Heart right ventricle (tissue), 16 donors: ENCODE measurements at regions not wholly inside any gene's neighbourhood (a gene's known extent, or its start where the extent isn't known, plus 50 kb on each side); places are given as distances from the start of the nearest gene placed in this dataset.

Source experiments
- ATAC-seq, 8 donors: fragments of 200-7000 bp; cut with Tn5 transposase; one replicate each; pipeline ENCODE4 v1.9.1; 2020; ENCODE audit warnings: mild to moderate bottlenecking in 8 of 8, moderate library complexity in 8 of 8, moderate number of reproducible peaks in 1 of 8
- DNase-seq, 2 donors: peaks; one replicate each; pipeline ENCODE4 v3.0.0-alpha.2; 2020
- H3K27ac ChIP-seq, 10 donors: fragments of 200-600 bp; sonication (generic) in 2 of 10; one replicate each; pipeline versions ENCODE4 v1.5.0 to v1.8.0; 2020 to 2022; ENCODE audit warnings: mild to moderate bottlenecking in 3 of 10
- H3K27me3 ChIP-seq, 7 donors: fragments of 200-600 bp; one replicate each; pipeline ENCODE4 v1.8.0; 2021 to 2022; ENCODE audit warnings: mild to moderate bottlenecking in 2 of 7
- H3K36me3 ChIP-seq, 9 donors: fragments of 200-600 bp; sonication (generic) in 1 of 9; one replicate each; pipeline versions ENCODE4 v1.5.0 to v1.8.0; 2020 to 2022; ENCODE audit warnings: mild to moderate bottlenecking in 2 of 9
- H3K4me1 ChIP-seq, 9 donors: fragments of 200-600 bp; sonication (generic) in 1 of 9; one replicate each; pipeline versions ENCODE4 v1.5.0 to v1.8.0; 2020 to 2022; ENCODE audit warnings: mild to moderate bottlenecking in 4 of 9
- H3K4me3 ChIP-seq, 10 donors: fragments of 200-600 bp; sonication (generic) in 2 of 10; one replicate each; pipeline versions ENCODE4 v1.5.0 to v1.8.0; 2020 to 2022; ENCODE audit warnings: mild to moderate bottlenecking in 7 of 10, moderate library complexity in 2 of 10
- H3K9me3 ChIP-seq, 11 donors: fragments of 200-600 bp in 10 of 11; sonication (generic) in 2 of 11; one replicate each; pipeline versions ENCODE4 v1.5.0 to v1.8.0; 2013 to 2022; ENCODE audit warnings: mild to moderate bottlenecking in 2 of 11, control low read depth in 1 of 11, moderate library complexity in 1 of 11
- WGBS, 2 donors: extraction: QIAGEN DNeasy Blood & Tissue Kit; methylation state at CpG; one replicate each; pipeline ENCODE4 v1.1.7; 2013; ENCODE audit warnings: inconsistent platforms in 1 of 2; 5-methylcytosine and 5-hydroxymethylcytosine counted together
- intact Hi-C, 10 donors: fragments of 100-400 bp; cut with DNase I; formaldehyde crosslinking; loops; one replicate each; pipeline versions ENCODE4 v1.11.1 to v1.14.2; 2022
- TF ChIP-seq, protein P1 (sequence below), 9 donors: fragments of 200-600 bp; sonication (generic) in 2 of 9; IDR thresholded peaks; one replicate each; pipeline versions ENCODE4 v1.5.0 to v1.8.0; 2021 to 2022; ENCODE audit warnings: antibody characterized with exemption in 9 of 9, mild to moderate bottlenecking in 5 of 9, moderate library complexity in 1 of 9
- donor health status: Arrhythmogenic right ventricular cardiomyopathy.
- donor health status: ischemic (EF 13 %, LVEDD 7.1; RV severe dilation, severe dysfunction).
- donor health status: healthy with polysubstance abuse.
- donor health status: DM: no; HTN: yes; CAD: no.
- donor health status: DM: no; HTN: no; CAD: no.
- donor health status: ischemic (EF 25% LVEDD 6.9; RV normal size, moderate dysfunction).
- donor health status: ischemic (EF 25% LVEDD 5.7; RV mildly dilated, moderate dysfunction).
- donor health status: healthy.
- donor health status: DM: yes; HTN: yes; CAD: no.
- donor health status: Ischemic cardiomyopathy.
- donor health status: ischemic (EF 35%, LVEDD 5.7; RV mildly dilated, moderate dysfunction).
- donor health status: nonischemic (EF 11% LVEDD 7.7; RV severe dilation, severe dysfunction).
- donor health status: DM: yes; HTN: yes; CAD: no.
- donor health status: PGD.
- donor health status: ischemic (EF 29% LVEDD 5.4; RV normal size, mild dysfunction).
- donor health status: nonischemic (EF 23%, LVEDD 6.1; RV moderate dilation, normal function).

DNA sequence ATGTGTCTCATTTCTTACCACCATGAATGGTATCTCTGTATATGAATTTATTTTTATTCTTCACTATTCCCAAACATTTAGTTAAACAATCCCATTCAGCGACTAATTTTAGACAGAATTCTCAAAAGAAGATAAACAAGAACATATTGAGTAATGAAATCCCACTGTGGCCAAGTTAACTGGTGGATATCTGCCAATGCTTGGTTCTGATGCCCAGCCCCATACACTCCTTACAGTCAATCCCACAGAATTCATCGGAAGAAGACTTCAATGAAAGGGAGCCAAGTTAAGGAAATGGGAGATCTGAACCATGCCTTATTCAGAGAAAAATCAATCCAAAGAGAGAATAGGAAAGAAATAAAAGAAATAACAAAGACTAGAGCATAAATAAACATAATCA, 518.0 kb downstream of the XPNPEP1 start:
- TF ChIP-seq, protein P1, sequence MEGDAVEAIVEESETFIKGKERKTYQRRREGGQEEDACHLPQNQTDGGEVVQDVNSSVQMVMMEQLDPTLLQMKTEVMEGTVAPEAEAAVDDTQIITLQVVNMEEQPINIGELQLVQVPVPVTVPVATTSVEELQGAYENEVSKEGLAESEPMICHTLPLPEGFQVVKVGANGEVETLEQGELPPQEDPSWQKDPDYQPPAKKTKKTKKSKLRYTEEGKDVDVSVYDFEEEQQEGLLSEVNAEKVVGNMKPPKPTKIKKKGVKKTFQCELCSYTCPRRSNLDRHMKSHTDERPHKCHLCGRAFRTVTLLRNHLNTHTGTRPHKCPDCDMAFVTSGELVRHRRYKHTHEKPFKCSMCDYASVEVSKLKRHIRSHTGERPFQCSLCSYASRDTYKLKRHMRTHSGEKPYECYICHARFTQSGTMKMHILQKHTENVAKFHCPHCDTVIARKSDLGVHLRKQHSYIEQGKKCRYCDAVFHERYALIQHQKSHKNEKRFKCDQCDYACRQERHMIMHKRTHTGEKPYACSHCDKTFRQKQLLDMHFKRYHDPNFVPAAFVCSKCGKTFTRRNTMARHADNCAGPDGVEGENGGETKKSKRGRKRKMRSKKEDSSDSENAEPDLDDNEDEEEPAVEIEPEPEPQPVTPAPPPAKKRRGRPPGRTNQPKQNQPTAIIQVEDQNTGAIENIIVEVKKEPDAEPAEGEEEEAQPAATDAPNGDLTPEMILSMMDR (IDR thresholded peaks at IDR 0.05), result no peak
- ATAC-seq, result no peak
- no peaks in the 10 kb centered on the region for H3K36me3 ChIP-seq
- intact Hi-C loops, result no loop called here
- DNase-seq, result no peak
- no peaks in the 10 kb centered on the region for H3K9me3 ChIP-seq
- no peak overlapping the region for H3K4me3 ChIP-seq
- peaks cover 0 to 3% (median 0%) of the 10 kb centered on the region in 7 donors for H3K27me3 ChIP-seq
- WGBS, 2 donors, result 73 to 81% methylated on average over 2 of the region's 2 CpGs
- no peaks in the 10 kb centered on the region for H3K4me1 ChIP-seq
- H3K27ac ChIP-seq, result no peak overlapping the region

DNA sequence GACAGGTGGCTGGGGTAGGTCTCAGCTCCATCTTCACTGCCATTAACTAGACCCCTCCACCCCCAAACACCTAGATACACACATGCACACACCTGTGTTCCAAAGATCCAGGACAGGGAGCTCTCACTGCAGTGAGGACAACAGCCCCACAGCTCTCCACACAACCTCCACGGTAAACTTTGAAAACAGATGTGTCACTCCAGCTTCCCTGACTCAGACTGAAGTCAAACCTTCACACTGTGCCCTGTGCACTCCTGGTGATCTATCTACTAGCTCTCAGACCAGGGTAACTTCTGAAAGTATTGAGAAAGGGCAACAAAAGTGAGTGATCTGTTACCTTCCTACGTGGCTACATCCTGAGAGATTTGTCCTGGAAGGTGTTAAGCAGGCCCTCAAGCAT, 519.8 kb downstream of the XPNPEP1 start:
- Histone ChIP-seq H3K36me3 (no peaks in the 10 kb centered on the region), H3K4me3 (no peak overlapping the region), H3K4me1 (no peaks in the 10 kb centered on the region), H3K9me3 (no peaks in the 10 kb centered on the region), H3K27me3 (peaks cover 0 to 3% (median 0%) of the 10 kb centered on the region in 7 donors), H3K27ac (no peak overlapping the region)
- 67 to 68% methylated on average over 2 of the region's 2 CpGs for WGBS, 2 donors
- TF ChIP-seq, protein P1 (IDR thresholded peaks at IDR 0.05), result no peak
- DNase-seq, result no peak
- ATAC-seq, result no peak
- intact Hi-C loops, result no loop called here

DNA sequence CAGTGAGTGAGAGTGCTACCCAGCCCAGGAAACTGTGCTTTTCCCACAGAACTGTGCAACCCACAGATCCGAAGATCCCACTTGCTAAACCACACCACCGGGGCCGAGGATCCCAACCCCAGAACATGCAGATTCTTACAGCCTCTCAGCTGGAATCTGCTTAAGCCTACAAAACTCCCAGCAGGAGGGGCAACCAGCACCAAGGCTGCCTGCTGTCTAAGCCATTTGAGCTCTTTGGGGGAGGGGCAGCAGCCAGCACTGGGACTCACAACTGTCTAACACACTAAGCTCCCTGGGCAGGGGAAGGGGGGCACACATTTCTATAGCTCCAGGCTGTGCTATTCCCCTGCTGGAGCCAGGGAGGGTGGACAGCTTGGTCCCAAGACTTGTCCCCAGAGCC, 529.9 kb downstream of the XPNPEP1 start:
- H3K36me3 ChIP-seq, result no peaks in the 10 kb centered on the region
- intact Hi-C loops, result no loop called here
- H3K27me3 ChIP-seq, result peaks cover 0 to 8% (median 0%) of the 10 kb centered on the region in 7 donors
- TF ChIP-seq, protein P1 (IDR thresholded peaks at IDR 0.05), result no peak
- ATAC-seq, result no peak
- no peak overlapping the region for H3K27ac ChIP-seq
- no peak for DNase-seq
- H3K4me1 ChIP-seq, result no peaks in the 10 kb centered on the region
- H3K4me3 ChIP-seq, result no peak overlapping the region
- WGBS, 2 donors, result 12 to 17% methylated on average over 3 of the region's 3 CpGs
- H3K9me3 ChIP-seq, result peaks cover 0 to 17% (median 0%) of the 10 kb centered on the region in 11 donors

DNA sequence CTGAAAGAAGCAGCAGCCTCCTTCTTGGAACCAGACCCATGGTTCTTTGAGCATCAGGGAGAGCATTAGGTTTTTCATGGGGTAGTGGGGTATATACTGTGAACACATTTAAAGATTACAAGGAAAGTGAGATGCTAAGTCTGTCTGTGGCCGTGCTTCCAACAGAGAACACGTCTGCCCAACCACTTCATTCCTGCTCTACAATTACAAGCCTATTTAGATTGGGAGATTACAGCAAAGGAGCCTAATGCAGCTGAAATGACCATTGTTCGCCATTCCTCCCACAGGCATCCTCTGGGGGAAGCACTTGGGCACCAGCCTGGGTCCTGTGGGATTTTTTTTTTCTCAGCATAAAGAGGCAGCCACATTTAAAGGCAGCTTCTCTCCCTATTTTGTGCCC, 536.4 kb downstream of the XPNPEP1 start:
- 34 to 44% methylated on average over 3 of the region's 3 CpGs for WGBS, 2 donors

More for the DNA sequence above, 536.4 kb downstream of the XPNPEP1 start:
- intact Hi-C loops, result no loop called here
- no peak overlapping the region for H3K4me3 ChIP-seq
- H3K36me3 ChIP-seq, result no peaks in the 10 kb centered on the region
- H3K27ac ChIP-seq, result no peak overlapping the region
- no peaks in the 10 kb centered on the region for H3K9me3 ChIP-seq
- H3K27me3 ChIP-seq, result no peaks in the 10 kb centered on the region
- TF ChIP-seq, protein P1 (IDR thresholded peaks at IDR 0.05), result no peak
- H3K4me1 ChIP-seq, result no peaks in the 10 kb centered on the region
- DNase-seq, result no peak
- no peak for ATAC-seq
